ENCODE measurements at regions not wholly inside any gene's neighbourhood (a gene's known extent, or its start where the extent isn't known, plus 50 kb on each side); places are given as distances from the start of the nearest gene placed in this dataset.

DNA sequence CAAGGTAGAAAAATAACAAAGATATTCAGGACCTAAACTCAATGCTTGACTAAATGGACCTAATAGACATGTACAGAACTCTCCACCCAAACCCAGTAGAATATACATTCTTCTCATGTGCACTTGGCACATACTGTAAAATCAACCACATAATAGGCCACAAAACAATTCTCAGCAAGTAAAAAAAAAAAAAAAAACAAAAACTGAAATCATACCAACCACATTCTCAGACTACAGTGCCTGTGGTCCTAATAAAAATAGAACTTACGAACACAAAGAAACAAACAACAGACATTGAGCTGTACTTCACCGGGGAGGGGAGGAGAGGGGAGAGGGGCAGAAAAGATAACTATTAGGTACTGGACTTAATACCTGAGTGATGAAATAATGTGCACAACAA is 114.1 kb upstream of the CD180 start:
- no peaks in the 10 kb centered on the region for H3K9me3 ChIP-seq (ENCODE audit: control insufficient read depth, insufficient read depth, low read length)
- H3K36me3 ChIP-seq (ENCODE audit: control insufficient read depth, insufficient read depth, low read length) = no peaks in the 10 kb centered on the region
- no peak overlapping the region for H3K27ac ChIP-seq (ENCODE audit: low read depth, low read length)
- no peaks in the 10 kb centered on the region for H3K4me1 ChIP-seq (ENCODE audit: control insufficient read depth, insufficient read depth, low read length)
- no peak overlapping the region for H3K4me3 ChIP-seq (ENCODE audit: low read depth, low read length)
- no peak overlapping the region for H3K9ac ChIP-seq (ENCODE audit: low read depth, low read length)
- no peaks in the 10 kb centered on the region for H3K27me3 ChIP-seq (ENCODE audit: control insufficient read depth, insufficient read depth, low read length)

DNA sequence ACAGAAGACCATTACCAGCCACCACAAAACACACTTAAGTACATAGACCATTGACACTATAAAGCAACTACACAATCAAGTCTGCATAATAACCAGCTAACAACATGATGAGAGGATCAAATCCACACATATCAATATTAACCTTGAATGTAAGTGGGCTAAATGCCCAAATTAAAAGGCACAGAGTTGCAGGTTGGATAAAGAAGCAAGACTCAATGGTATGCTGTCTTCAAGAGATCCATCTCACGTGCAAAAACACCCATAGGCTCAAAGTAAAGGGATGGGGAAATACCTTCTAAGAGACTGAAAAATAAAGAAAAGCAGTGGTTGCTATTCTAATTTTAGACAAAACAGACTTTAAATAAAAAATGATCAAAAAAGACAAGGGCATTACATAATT is 113.6 kb upstream of the CD180 start:
- Histone ChIP-seq H3K4me1 (ENCODE audit: control insufficient read depth, insufficient read depth, low read length) (no peaks in the 10 kb centered on the region), H3K9me3 (ENCODE audit: control insufficient read depth, insufficient read depth, low read length) (no peaks in the 10 kb centered on the region), H3K36me3 (ENCODE audit: control insufficient read depth, insufficient read depth, low read length) (no peaks in the 10 kb centered on the region)

DNA sequence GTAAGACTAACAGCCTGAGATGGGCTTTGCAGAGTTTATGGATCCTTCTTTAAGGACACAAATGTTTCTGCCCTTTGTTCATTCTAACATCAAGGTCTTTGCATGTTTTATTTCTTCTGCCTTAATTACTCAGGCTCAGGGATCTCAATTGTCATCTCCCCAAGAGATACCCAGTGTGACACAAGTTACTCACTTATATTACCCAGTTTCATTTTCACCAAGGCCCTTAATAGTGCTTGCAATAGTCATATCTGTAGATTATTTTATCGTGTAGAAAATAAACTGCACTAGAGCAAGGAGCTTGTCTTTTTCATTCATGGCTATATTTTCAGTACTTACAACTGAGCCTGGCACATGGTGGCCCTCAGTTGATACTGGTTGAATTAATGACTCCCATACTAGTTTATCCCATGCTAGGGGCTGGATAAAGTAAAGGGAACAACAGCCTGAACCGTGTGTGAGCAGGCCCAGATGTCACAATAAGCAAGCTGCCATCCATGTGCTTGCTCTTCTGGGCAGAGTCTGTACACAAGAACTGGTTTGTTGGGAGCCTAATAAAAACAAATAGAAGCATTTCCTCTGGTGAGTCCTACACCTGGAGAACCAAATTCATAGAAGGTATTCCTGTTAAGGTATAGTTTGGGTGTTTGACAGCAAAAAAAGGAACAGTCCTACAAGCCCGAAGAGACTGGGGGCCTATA is 112.5 kb upstream of the CD180 start:
- Histone ChIP-seq H3K4me1 (ENCODE audit: control insufficient read depth, insufficient read depth, low read length) (no peaks in the 10 kb centered on the region), H3K27ac (ENCODE audit: low read depth, low read length) (no peak overlapping the region), H3K36me3 (ENCODE audit: control insufficient read depth, insufficient read depth, low read length) (no peaks in the 10 kb centered on the region), H3K27me3 (ENCODE audit: control insufficient read depth, insufficient read depth, low read length) (no peaks in the 10 kb centered on the region), H3K9me3 (ENCODE audit: control insufficient read depth, insufficient read depth, low read length) (no peaks in the 10 kb centered on the region), H3K4me3 (ENCODE audit: low read depth, low read length) (no peak overlapping the region), H3K9ac (ENCODE audit: low read depth, low read length) (no peak overlapping the region)

More for the DNA sequence above, 113.6 kb upstream of the CD180 start:
- H3K27ac ChIP-seq (ENCODE audit: low read depth, low read length) = no peak overlapping the region
- no peak overlapping the region for H3K9ac ChIP-seq (ENCODE audit: low read depth, low read length)
- no peak overlapping the region for H3K4me3 ChIP-seq (ENCODE audit: low read depth, low read length)
- no peaks in the 10 kb centered on the region for H3K27me3 ChIP-seq (ENCODE audit: control insufficient read depth, insufficient read depth, low read length)

DNA sequence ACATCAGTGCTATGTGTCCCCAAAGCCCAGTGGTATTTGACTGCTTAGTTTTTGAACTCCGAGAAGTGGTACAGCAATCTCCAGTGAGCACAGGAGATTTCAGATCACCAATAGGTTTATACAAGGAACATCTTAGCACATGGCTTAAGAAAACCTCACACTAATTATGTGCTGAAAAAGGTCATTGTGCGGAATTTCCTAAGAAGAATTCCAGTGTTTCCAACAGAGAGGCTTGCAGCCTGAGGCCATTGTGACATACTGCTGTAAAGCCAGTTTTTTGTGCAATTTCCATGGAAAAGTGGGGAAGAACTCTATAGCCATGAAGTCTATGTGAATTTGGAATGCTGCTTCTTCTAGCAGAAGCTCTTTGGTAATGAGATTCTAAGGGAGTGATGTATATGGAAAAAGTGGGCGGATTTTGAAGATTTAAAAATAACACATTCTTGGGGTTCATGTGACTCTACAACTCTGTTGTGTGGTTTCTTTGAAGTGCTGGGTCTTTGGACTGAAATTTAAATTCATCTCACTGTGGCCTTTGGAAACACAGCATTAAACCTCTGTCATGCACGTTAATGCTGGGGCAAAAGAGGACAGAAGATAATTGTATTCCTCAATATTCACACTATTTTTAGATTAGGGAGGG is 110.5 kb upstream of the CD180 start:
- H3K9ac ChIP-seq (ENCODE audit: low read depth, low read length) = no peak overlapping the region
- no peaks in the 10 kb centered on the region for H3K9me3 ChIP-seq (ENCODE audit: control insufficient read depth, insufficient read depth, low read length)
- no peaks in the 10 kb centered on the region for H3K36me3 ChIP-seq (ENCODE audit: control insufficient read depth, insufficient read depth, low read length)
- H3K4me1 ChIP-seq (ENCODE audit: control insufficient read depth, insufficient read depth, low read length) = no peaks in the 10 kb centered on the region
- H3K27me3 ChIP-seq (ENCODE audit: control insufficient read depth, insufficient read depth, low read length) = no peaks in the 10 kb centered on the region
- no peak overlapping the region for H3K4me3 ChIP-seq (ENCODE audit: low read depth, low read length)
- no peak overlapping the region for H3K27ac ChIP-seq (ENCODE audit: low read depth, low read length)

DNA sequence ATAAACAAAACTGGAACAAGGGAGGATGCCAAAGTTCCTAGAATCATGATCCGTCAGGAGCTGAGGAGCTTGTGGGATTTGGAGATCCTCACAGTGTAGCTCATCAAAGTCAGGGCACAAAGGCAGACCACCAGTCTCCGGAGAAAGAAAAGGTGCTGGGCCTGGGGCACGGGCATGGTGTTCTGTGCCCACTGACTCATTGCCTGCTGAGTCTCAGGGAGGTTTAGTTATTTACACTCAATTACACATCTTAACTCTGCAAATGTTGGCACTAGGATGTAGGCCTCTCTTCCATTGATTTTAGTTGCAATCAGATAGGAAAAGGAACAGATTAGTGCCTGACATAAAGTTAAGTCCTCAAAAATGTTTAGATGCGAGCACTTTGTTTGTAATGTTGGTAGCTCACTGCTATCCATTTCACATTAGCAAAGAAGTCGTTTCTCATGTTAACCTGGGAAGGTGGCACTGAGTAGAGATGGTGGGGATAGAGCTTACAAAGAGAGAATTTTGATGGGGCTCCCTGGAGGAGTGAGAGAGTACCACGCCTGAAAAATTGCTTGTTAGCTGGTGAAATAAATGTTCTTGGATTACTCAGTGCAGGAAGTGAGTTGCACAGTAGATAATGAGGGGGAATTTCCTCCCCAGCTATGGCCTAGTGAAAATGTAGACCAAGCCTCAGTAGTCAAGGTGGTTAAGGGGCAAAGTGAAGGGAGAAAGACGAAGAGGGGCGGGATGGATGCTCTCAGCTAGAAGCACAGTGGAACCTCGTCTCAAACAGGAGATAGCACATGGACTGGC is 109.5 kb upstream of the CD180 start:
- H3K4me1 ChIP-seq (ENCODE audit: control insufficient read depth, insufficient read depth, low read length) = no peaks in the 10 kb centered on the region
- H3K9ac ChIP-seq (ENCODE audit: low read depth, low read length) = no peak overlapping the region
- no peaks in the 10 kb centered on the region for H3K9me3 ChIP-seq (ENCODE audit: control insufficient read depth, insufficient read depth, low read length)
- no peak overlapping the region for H3K27ac ChIP-seq (ENCODE audit: low read depth, low read length)
- H3K27me3 ChIP-seq (ENCODE audit: control insufficient read depth, insufficient read depth, low read length) = no peaks in the 10 kb centered on the region
- H3K4me3 ChIP-seq (ENCODE audit: low read depth, low read length) = no peak overlapping the region
- H3K36me3 ChIP-seq (ENCODE audit: control insufficient read depth, insufficient read depth, low read length) = no peaks in the 10 kb centered on the region

DNA sequence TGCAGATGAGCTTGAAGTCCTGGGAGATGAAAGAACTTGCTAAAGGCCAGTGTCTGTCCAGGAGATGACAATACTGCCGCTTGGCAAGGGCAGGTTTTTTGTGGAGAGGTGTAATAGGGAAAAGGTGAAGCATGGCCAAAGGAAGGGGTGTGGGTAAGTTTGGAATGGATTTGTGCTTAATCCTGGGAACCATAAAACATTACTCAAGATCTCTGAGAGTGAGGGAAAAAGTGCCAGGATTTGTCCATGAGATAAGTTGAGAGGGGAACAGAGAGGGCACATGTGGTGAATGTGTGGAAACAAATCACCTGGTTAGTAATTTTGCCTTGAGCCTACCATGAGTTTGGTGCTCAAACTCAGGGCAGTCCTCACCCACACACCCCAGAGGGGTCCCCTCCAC is 108.8 kb upstream of the CD180 start:
- Histone ChIP-seq H3K27me3 (ENCODE audit: control insufficient read depth, insufficient read depth, low read length) (no peaks in the 10 kb centered on the region), H3K27ac (ENCODE audit: low read depth, low read length) (no peak overlapping the region), H3K9me3 (ENCODE audit: control insufficient read depth, insufficient read depth, low read length) (no peaks in the 10 kb centered on the region), H3K9ac (ENCODE audit: low read depth, low read length) (no peak overlapping the region), H3K4me3 (ENCODE audit: low read depth, low read length) (no peak overlapping the region), H3K36me3 (ENCODE audit: control insufficient read depth, insufficient read depth, low read length) (no peaks in the 10 kb centered on the region), H3K4me1 (ENCODE audit: control insufficient read depth, insufficient read depth, low read length) (no peaks in the 10 kb centered on the region)

DNA sequence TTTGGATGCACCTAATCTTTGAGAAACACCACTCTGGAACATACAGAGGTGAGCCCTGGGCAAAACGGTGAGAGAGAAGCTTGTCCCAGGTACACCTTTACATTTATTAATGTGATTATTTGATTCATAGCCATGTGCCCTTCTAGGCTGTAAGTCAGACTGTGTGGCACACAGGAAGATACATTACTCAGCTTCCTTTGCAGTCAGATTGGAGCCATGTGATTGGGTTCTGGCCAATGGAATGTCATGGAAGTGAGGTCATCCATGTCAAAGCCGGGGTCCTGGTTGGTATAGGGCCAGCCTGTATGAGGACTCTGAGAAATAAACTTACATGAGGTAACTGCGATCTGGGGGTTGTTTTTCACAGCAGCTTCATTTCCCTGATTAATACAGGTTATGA is 106.8 kb upstream of the CD180 start:
- no peaks in the 10 kb centered on the region for H3K36me3 ChIP-seq (ENCODE audit: control insufficient read depth, insufficient read depth, low read length)
- no peak overlapping the region for H3K9ac ChIP-seq (ENCODE audit: low read depth, low read length)
- H3K4me1 ChIP-seq (ENCODE audit: control insufficient read depth, insufficient read depth, low read length) = no peaks in the 10 kb centered on the region
- H3K4me3 ChIP-seq (ENCODE audit: low read depth, low read length) = no peak overlapping the region
- no peaks in the 10 kb centered on the region for H3K27me3 ChIP-seq (ENCODE audit: control insufficient read depth, insufficient read depth, low read length)
- no peak overlapping the region for H3K27ac ChIP-seq (ENCODE audit: low read depth, low read length)
- H3K9me3 ChIP-seq (ENCODE audit: control insufficient read depth, insufficient read depth, low read length) = no peaks in the 10 kb centered on the region

DNA sequence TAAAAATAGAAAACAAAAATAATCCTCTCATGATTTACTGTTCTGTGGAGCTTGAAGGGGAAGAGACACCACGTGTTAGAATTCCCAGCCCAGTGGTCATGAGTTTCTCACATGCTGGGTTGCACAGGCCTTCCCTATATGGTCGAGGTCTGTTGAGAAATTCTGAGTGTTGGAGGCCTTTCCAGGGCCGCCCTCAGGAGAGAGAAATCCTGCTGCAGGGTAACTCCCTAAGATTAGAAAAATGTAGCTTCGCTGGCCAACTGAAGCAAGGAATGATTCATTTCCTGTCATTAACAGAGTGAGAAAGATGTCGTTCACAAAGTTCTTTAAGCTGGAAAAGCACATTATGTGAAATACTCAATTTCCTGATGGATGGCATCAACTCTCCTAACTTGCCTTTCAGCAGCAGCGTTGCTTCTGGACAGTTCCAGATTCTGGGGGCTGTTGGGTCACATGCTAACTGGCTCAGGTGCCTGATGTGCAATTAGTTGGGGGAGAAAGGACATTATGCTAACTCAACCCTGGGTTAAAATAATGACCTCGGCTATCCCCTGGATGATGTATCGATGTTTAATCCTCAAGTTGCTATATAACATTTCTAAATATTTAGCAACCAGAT is 104.8 kb upstream of the CD180 start:
- Histone ChIP-seq H3K9me3 (ENCODE audit: control insufficient read depth, insufficient read depth, low read length) (no peaks in the 10 kb centered on the region), H3K27me3 (ENCODE audit: control insufficient read depth, insufficient read depth, low read length) (no peaks in the 10 kb centered on the region), H3K9ac (ENCODE audit: low read depth, low read length) (no peak overlapping the region), H3K4me1 (ENCODE audit: control insufficient read depth, insufficient read depth, low read length) (no peaks in the 10 kb centered on the region), H3K36me3 (ENCODE audit: control insufficient read depth, insufficient read depth, low read length) (no peaks in the 10 kb centered on the region), H3K4me3 (ENCODE audit: low read depth, low read length) (no peak overlapping the region), H3K27ac (ENCODE audit: low read depth, low read length) (no peak overlapping the region)

DNA sequence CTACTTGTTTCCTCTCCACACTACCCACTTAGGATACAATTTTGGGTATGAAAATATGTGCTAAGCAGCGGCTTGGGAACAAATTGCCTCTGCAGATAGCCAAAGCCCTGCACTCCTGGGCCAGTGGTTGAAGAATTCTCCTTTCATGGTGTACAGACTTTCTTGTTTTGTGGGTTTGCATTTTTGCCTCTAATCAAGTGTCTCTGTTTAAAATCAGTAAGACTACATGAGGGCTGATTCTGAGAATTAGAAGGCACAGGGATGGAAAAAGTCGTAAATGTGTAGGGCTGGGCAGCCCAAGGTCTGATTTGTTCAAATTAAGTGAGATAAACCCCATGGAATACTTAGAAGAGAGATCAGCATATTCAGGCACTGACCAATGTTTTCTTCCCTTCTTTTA is 103.7 kb upstream of the CD180 start:
- Histone ChIP-seq H3K27me3 (ENCODE audit: control insufficient read depth, insufficient read depth, low read length) (no peaks in the 10 kb centered on the region), H3K4me3 (ENCODE audit: low read depth, low read length) (no peak overlapping the region), H3K4me1 (ENCODE audit: control insufficient read depth, insufficient read depth, low read length) (no peaks in the 10 kb centered on the region), H3K27ac (ENCODE audit: low read depth, low read length) (no peak overlapping the region), H3K9me3 (ENCODE audit: control insufficient read depth, insufficient read depth, low read length) (no peaks in the 10 kb centered on the region), H3K36me3 (ENCODE audit: control insufficient read depth, insufficient read depth, low read length) (no peaks in the 10 kb centered on the region), H3K9ac (ENCODE audit: low read depth, low read length) (no peak overlapping the region)

DNA sequence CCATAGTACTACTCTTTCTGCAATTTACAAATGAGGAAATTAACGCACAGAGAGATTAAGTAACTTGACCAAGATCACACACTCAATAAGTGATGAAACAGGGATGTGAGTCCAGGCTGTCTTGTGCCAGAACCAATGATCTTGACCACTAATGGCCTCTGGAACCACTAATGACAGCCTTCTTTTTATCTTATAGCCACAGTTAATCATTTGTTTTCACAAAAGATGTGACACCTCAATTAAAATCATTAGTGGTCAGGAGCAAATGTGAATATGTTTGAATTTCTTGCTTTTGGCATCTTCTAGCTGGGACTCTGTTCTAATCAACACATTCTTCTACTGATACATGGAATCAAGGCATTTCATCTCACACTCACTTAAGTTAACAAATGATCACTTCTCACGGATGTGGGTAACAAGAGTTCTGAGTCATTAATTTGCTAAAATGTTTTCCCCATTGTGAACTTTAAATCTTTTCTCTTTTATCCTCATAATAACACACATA is 102.7 kb upstream of the CD180 start:
- H3K9ac ChIP-seq (ENCODE audit: low read depth, low read length) = no peak overlapping the region
- no peaks in the 10 kb centered on the region for H3K9me3 ChIP-seq (ENCODE audit: control insufficient read depth, insufficient read depth, low read length)
- H3K27ac ChIP-seq (ENCODE audit: low read depth, low read length) = no peak overlapping the region
- H3K4me3 ChIP-seq (ENCODE audit: low read depth, low read length) = no peak overlapping the region
- no peaks in the 10 kb centered on the region for H3K27me3 ChIP-seq (ENCODE audit: control insufficient read depth, insufficient read depth, low read length)
- no peaks in the 10 kb centered on the region for H3K4me1 ChIP-seq (ENCODE audit: control insufficient read depth, insufficient read depth, low read length)
- H3K36me3 ChIP-seq (ENCODE audit: control insufficient read depth, insufficient read depth, low read length) = no peaks in the 10 kb centered on the region

All from HUES48 (cell line).